GM23338 (cell line): ENCODE measurements at regions not wholly inside any gene's neighbourhood (a gene's known extent, or its start where the extent isn't known, plus 50 kb on each side); places are given as distances from the start of the nearest gene placed in this dataset.

ENCODE experiments used
- ZNF114 ChIP-seq: fragments of 250-450 bp; sonication (Bioruptor Pico); IDR thresholded peaks from 2 replicates; pipeline ENCODE4 v1.5.0; 2020; ENCODE audit warnings: mild to moderate bottlenecking, moderate library complexity
- TF ChIP-seq, protein P1 (sequence below), 2 experiments: fragments of 200-600 bp in 1 of 2; sonication (generic) in 1 of 2; conservative IDR thresholded peaks; 2 replicates each; pipeline versions ENCODE4 v1.5.1 to v1.6.1; 2016 to 2017; ENCODE audit warnings: antibody characterized with exemption in 2 of 2, low read depth in 2 of 2, mild to moderate bottlenecking in 2 of 2, moderate library complexity in 1 of 2

DNA sequence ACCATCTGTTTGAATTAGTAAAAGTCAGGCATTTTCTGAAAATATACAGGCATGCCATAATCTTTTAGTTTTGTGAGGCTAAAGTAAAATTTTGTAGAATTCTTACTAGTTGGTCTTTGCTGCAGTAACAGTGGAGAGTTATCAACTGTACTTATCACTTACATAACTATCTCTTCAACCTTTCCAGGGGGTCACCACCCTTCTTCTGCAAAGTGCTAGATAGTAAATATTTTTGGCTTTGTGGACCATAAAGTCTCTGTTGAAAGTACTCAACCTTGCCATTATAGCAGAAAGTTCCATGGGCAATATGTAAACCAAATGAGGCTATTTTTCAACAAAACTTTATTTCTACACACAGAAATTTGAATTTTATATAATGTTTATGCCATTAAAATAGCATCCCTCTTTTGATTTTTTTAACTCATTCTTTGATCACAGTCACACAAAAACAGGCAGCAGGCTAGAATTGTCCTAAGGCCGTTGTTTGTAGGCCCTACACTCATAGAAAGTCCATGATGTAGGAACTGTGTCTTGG lies 59.5 kb upstream of the KLF6 start:
- TF ChIP-seq, protein P1, sequence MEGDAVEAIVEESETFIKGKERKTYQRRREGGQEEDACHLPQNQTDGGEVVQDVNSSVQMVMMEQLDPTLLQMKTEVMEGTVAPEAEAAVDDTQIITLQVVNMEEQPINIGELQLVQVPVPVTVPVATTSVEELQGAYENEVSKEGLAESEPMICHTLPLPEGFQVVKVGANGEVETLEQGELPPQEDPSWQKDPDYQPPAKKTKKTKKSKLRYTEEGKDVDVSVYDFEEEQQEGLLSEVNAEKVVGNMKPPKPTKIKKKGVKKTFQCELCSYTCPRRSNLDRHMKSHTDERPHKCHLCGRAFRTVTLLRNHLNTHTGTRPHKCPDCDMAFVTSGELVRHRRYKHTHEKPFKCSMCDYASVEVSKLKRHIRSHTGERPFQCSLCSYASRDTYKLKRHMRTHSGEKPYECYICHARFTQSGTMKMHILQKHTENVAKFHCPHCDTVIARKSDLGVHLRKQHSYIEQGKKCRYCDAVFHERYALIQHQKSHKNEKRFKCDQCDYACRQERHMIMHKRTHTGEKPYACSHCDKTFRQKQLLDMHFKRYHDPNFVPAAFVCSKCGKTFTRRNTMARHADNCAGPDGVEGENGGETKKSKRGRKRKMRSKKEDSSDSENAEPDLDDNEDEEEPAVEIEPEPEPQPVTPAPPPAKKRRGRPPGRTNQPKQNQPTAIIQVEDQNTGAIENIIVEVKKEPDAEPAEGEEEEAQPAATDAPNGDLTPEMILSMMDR (conservative IDR thresholded peaks at IDR 0.05; ENCODE audit: low read depth in 2 of 2): no peak
- TF ChIP-seq ZNF114 (CRISPR knock-in tag): no peak
